ENCODE measurements at regions not wholly inside any gene's neighbourhood (a gene's known extent, or its start where the extent isn't known, plus 50 kb on each side); places are given as distances from the start of the nearest gene placed in this dataset.

- no peak for TF ChIP-seq REST (IDR thresholded peaks at IDR 0.05; ENCODE audit: insufficient replicate concordance, low read depth)
- no peak for TF ChIP-seq CTCF (IDR thresholded peaks at IDR 0.05; ENCODE audit: insufficient read depth, low read length)
- TF ChIP-seq POLR2AphosphoS5 (IDR thresholded peaks at IDR 0.05; ENCODE audit: low read depth) = no peak
- no peak for TF ChIP-seq SPI1 (IDR thresholded peaks at IDR 0.05; ENCODE audit: borderline replicate concordance, low read depth)
- TF ChIP-seq GABPA (IDR thresholded peaks at IDR 0.05; ENCODE audit: low read depth) = no peak
- DNase-seq (ENCODE audit: low read depth in 1 of 2, low spot score in 1 of 2) = no peak
- Histone ChIP-seq H3K27me3 (ENCODE audit: insufficient read depth, poor library complexity, severe bottlenecking) (no peaks in the 10 kb centered on the region), H3K27ac (replicated peaks) (no peak overlapping the region), H3K4me3 (replicated peaks; ENCODE audit: insufficient read depth, low read length) (no peak overlapping the region)
Measured at GRCh38 chr7:25772802-25773201, 379.2 kb upstream of the NFE2L3 start.

- TF ChIP-seq POLR2AphosphoS5 (IDR thresholded peaks at IDR 0.05; ENCODE audit: low read depth) (no peak), CTCF (IDR thresholded peaks at IDR 0.05; ENCODE audit: insufficient read depth, low read length) (no peak), GABPA (IDR thresholded peaks at IDR 0.05; ENCODE audit: low read depth) (no peak), SPI1 (IDR thresholded peaks at IDR 0.05; ENCODE audit: borderline replicate concordance, low read depth) (no peak), REST (IDR thresholded peaks at IDR 0.05; ENCODE audit: insufficient replicate concordance, low read depth) (no peak)
- Histone ChIP-seq H3K27me3 (ENCODE audit: insufficient read depth, poor library complexity, severe bottlenecking) (no peaks in the 10 kb centered on the region), H3K4me3 (replicated peaks; ENCODE audit: insufficient read depth, low read length) (no peak overlapping the region), H3K27ac (replicated peaks) (no peak overlapping the region)
- DNase-seq (ENCODE audit: low read depth in 1 of 2, low spot score in 1 of 2) = no peak
Measured at GRCh38 chr7:25774675-25775074, 377.3 kb upstream of the NFE2L3 start.

GRCh38 chr7:25775570-25775969 lies 376.4 kb upstream of the NFE2L3 start:
- H3K27me3 ChIP-seq (ENCODE audit: insufficient read depth, poor library complexity, severe bottlenecking) = no peaks in the 10 kb centered on the region
- TF ChIP-seq GABPA (IDR thresholded peaks at IDR 0.05; ENCODE audit: low read depth) (no peak), POLR2AphosphoS5 (IDR thresholded peaks at IDR 0.05; ENCODE audit: low read depth) (no peak), REST (IDR thresholded peaks at IDR 0.05; ENCODE audit: insufficient replicate concordance, low read depth) (no peak), CTCF (IDR thresholded peaks at IDR 0.05; ENCODE audit: insufficient read depth, low read length) (no peak), SPI1 (IDR thresholded peaks at IDR 0.05; ENCODE audit: borderline replicate concordance, low read depth) (no peak)
- peak in 1 of 2 experiments; percentile 10 for DNase-seq (ENCODE audit: low read depth in 1 of 2, low spot score in 1 of 2)
- no peak overlapping the region for H3K4me3 ChIP-seq (replicated peaks; ENCODE audit: insufficient read depth, low read length)
- no peak overlapping the region for H3K27ac ChIP-seq (replicated peaks)

Data from HL-60 (cell line).